Spleen (tissue), 7 donors: ENCODE measurements at regions not wholly inside any gene's neighbourhood (a gene's known extent, or its start where the extent isn't known, plus 50 kb on each side); places are given as distances from the start of the nearest gene placed in this dataset.

Experiments used
- POLR2A ChIP-seq, 3 donors: fragments of 450-650 bp; IDR thresholded peaks; one replicate each; pipeline ENCODE4 v1.5.1; 2017; ENCODE audit warnings: antibody characterized with exemption in 3 of 3, mild to moderate bottlenecking in 1 of 3
- POLR2AphosphoS5 ChIP-seq, 3 donors: sonication (generic); formaldehyde crosslinking; IDR thresholded peaks; one replicate each; pipeline ENCODE4 v1.5.1; 2017; ENCODE audit warnings: antibody characterized with exemption in 3 of 3
- TF ChIP-seq, protein P1 (sequence below), 11 experiments: fragments of 200-600 bp in 7 of 11; fragments of 450-650 bp in 4 of 11; sonication (generic) in 4 of 11; IDR thresholded peaks in 8 of 11; conservative IDR thresholded peaks in 3 of 11; 1 replicate in 7 of 11; 2 replicates in 4 of 11; pipeline versions ENCODE4 v1.4.0 to v1.8.0; 2016 to 2021; ENCODE audit warnings: antibody characterized with exemption in 11 of 11, inconsistent platforms in 4 of 11, mild to moderate bottlenecking in 1 of 11
- donor health status: DM: no; HTN: no; CAD: no; lungs with moderate emphysema.
- donor health status: DM: no; HTN: no; CAD: no.
- donor health status: DM: no; HTN: no; CAD: no.

DNA sequence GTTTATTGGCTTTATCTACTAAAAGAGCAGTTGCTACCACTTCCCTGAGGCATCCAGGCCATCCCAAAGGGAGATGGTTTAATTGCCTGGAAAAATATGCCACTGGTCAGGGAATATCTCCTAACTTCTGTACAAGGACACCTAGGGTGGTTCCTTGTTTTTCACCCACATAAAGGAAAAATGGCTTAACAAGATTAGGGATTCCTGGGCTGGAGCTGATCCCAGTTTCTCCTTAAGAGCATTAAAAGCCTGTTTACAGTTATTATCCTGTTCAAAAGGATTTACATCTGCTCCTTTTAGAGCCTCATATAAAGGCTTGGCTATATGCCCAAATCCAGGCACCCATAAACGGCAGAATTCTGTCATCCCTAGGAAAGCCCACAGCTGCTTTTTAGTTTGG, 70.2 kb upstream of the WNT7A start:
- TF ChIP-seq POLR2A (IDR thresholded peaks at IDR 0.05) (no peak), POLR2AphosphoS5 (IDR thresholded peaks at IDR 0.05) (no peak)
- TF ChIP-seq, protein P1, sequence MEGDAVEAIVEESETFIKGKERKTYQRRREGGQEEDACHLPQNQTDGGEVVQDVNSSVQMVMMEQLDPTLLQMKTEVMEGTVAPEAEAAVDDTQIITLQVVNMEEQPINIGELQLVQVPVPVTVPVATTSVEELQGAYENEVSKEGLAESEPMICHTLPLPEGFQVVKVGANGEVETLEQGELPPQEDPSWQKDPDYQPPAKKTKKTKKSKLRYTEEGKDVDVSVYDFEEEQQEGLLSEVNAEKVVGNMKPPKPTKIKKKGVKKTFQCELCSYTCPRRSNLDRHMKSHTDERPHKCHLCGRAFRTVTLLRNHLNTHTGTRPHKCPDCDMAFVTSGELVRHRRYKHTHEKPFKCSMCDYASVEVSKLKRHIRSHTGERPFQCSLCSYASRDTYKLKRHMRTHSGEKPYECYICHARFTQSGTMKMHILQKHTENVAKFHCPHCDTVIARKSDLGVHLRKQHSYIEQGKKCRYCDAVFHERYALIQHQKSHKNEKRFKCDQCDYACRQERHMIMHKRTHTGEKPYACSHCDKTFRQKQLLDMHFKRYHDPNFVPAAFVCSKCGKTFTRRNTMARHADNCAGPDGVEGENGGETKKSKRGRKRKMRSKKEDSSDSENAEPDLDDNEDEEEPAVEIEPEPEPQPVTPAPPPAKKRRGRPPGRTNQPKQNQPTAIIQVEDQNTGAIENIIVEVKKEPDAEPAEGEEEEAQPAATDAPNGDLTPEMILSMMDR (IDR thresholded peaks at IDR 0.05 in 8 of 11, conservative IDR thresholded peaks at IDR 0.05 in 3 of 11), result no peak
